ENCODE measurements at regions not wholly inside any gene's neighbourhood (a gene's known extent, or its start where the extent isn't known, plus 50 kb on each side); places are given as distances from the start of the nearest gene placed in this dataset.

DNA sequence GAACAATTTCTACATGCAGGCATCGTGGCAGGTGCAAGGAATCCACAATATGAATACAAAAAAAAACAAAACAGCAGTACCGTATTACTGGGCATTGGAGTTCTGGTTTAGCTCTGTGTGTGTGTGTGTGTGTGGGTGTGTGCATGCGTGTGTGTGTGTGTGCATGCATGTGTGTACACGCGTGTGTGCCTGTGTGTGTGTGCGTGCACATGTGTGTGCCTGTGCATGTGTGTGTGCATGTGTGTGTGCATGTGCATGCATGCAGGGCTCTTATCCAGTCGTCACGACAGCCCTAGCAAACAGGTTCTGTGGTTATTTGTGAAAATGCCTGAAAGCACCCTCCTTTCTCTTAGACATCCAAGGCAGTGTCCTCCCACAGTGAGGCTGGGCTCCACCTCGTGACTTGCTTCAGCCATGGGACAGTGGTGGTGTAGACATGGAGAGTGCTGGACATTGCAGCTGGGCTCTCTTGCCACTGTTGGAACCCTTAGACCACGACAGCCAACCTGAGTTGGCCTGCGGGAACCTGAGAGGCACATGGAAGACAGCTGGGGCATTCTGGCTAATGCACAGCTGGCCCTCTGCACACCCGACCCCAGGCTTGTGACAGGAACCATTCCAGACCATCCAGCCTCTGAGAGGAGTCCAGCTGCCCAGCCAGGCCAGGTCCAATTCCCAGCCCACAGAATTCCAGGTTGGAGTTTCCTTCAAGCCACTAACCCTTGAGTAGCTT lies 173.4 kb upstream of the SHH start:
- Histone ChIP-seq H4K20me1 (ENCODE audit: control insufficient read depth, extremely low read depth, insufficient read depth, low read length) (no peaks in the 10 kb centered on the region), H3K4me3 (replicated peaks in 1 of 4; ENCODE audit: control extremely low read depth in 1 of 4, insufficient read depth in 1 of 4, low read depth in 3 of 4, low read length in 4 of 4) (no peak overlapping the region), H3K4me2 (ENCODE audit: extremely low read depth, insufficient read depth, low read length) (no peak overlapping the region), H3K4me1 (ENCODE audit: control insufficient read depth, extremely low read depth, insufficient read depth, low read length) (no peaks in the 10 kb centered on the region), H3K36me3 (ENCODE audit: control insufficient read depth, insufficient read depth, low read length) (no peaks in the 10 kb centered on the region), H3K27me3 (ENCODE audit: control insufficient read depth, insufficient read depth, low read length) (no peaks in the 10 kb centered on the region), H3K9ac (ENCODE audit: insufficient read depth, low read length) (no peak overlapping the region), H3K79me2 (ENCODE audit: control insufficient read depth, insufficient read depth, low read length) (no peaks in the 10 kb centered on the region), H2AFZ (ENCODE audit: low read length) (no peak overlapping the region), H3K9me3 (ENCODE audit: control insufficient read depth, insufficient read depth, low read depth, low read length) (no peaks in the 10 kb centered on the region), H3K27ac (ENCODE audit: insufficient read depth, low read length) (no peak overlapping the region)
- TF ChIP-seq EZH2 (IDR thresholded peaks at IDR 0.05; ENCODE audit: low read length, missing control alignments), result no peak
- TF ChIP-seq, protein P1, sequence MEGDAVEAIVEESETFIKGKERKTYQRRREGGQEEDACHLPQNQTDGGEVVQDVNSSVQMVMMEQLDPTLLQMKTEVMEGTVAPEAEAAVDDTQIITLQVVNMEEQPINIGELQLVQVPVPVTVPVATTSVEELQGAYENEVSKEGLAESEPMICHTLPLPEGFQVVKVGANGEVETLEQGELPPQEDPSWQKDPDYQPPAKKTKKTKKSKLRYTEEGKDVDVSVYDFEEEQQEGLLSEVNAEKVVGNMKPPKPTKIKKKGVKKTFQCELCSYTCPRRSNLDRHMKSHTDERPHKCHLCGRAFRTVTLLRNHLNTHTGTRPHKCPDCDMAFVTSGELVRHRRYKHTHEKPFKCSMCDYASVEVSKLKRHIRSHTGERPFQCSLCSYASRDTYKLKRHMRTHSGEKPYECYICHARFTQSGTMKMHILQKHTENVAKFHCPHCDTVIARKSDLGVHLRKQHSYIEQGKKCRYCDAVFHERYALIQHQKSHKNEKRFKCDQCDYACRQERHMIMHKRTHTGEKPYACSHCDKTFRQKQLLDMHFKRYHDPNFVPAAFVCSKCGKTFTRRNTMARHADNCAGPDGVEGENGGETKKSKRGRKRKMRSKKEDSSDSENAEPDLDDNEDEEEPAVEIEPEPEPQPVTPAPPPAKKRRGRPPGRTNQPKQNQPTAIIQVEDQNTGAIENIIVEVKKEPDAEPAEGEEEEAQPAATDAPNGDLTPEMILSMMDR (conservative IDR thresholded peaks at IDR 0.05 in 1 of 2, IDR thresholded peaks at IDR 0.05 in 1 of 2; ENCODE audit: low read depth in 1 of 2, low read length in 2 of 2), result no peak
- no peak for DNase-seq (ENCODE audit: low read depth in 2 of 2)

DNA sequence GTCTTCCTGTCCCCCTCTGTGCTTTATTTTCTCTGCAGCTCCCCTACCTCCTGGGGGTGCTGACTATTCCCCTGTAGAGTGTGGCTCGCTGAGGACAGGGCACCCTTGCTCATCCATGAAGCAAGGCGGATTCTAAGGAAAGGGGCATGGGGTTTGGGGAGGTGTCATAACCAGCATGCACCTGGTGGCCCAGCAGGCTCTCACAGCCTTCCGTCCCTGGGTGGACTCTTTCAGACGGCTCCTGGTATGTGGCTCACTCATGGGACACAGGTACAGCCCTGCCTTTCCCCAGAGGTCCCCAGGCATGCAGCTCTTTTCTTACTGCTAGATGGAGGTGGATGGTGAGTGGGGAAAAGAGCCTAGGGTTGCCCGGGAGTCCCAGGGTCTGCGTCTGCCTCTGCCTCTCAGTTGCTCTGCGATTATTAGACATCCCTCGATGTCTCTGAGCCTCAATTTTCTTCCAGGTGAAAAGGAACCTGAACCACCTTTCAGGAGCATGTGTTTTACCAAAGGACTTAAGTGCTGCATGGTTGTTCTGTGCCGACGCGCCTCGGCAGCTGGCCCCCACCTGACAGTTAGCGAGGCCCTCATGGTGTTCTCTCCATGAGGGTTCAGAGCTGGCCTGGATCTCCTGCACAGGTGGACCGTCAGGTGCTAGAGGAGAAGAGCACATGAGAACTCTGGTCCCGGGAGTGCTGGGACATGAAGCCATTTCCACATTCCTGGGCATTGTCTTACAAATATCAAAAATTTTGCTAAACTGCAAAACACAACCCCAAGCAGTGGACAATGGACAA lies 172.5 kb upstream of the SHH start:
- H2AFZ ChIP-seq (ENCODE audit: low read length), result no peak overlapping the region
- H3K9ac ChIP-seq (ENCODE audit: insufficient read depth, low read length), result no peak overlapping the region
- no peak for DNase-seq (ENCODE audit: low read depth in 2 of 2)
- no peaks in the 10 kb centered on the region for H4K20me1 ChIP-seq (ENCODE audit: control insufficient read depth, extremely low read depth, insufficient read depth, low read length)
- no peaks in the 10 kb centered on the region for H3K36me3 ChIP-seq (ENCODE audit: control insufficient read depth, insufficient read depth, low read length)
- H3K27me3 ChIP-seq (ENCODE audit: control insufficient read depth, insufficient read depth, low read length), result no peaks in the 10 kb centered on the region
- H3K27ac ChIP-seq (ENCODE audit: insufficient read depth, low read length), result no peak overlapping the region
- H3K4me2 ChIP-seq (ENCODE audit: extremely low read depth, insufficient read depth, low read length), result no peak overlapping the region
- H3K9me3 ChIP-seq (ENCODE audit: control insufficient read depth, insufficient read depth, low read depth, low read length), result no peaks in the 10 kb centered on the region
- H3K79me2 ChIP-seq (ENCODE audit: control insufficient read depth, insufficient read depth, low read length), result no peaks in the 10 kb centered on the region
- H3K4me1 ChIP-seq (ENCODE audit: control insufficient read depth, extremely low read depth, insufficient read depth, low read length), result no peaks in the 10 kb centered on the region
- H3K4me3 ChIP-seq (replicated peaks in 1 of 4; ENCODE audit: control extremely low read depth in 1 of 4, insufficient read depth in 1 of 4, low read depth in 3 of 4, low read length in 4 of 4), result no peak overlapping the region
- TF ChIP-seq, protein P1 (conservative IDR thresholded peaks at IDR 0.05 in 1 of 2, IDR thresholded peaks at IDR 0.05 in 1 of 2; ENCODE audit: low read depth in 1 of 2, low read length in 2 of 2), result no peak
- no peak for TF ChIP-seq EZH2 (IDR thresholded peaks at IDR 0.05; ENCODE audit: low read length, missing control alignments)

DNA sequence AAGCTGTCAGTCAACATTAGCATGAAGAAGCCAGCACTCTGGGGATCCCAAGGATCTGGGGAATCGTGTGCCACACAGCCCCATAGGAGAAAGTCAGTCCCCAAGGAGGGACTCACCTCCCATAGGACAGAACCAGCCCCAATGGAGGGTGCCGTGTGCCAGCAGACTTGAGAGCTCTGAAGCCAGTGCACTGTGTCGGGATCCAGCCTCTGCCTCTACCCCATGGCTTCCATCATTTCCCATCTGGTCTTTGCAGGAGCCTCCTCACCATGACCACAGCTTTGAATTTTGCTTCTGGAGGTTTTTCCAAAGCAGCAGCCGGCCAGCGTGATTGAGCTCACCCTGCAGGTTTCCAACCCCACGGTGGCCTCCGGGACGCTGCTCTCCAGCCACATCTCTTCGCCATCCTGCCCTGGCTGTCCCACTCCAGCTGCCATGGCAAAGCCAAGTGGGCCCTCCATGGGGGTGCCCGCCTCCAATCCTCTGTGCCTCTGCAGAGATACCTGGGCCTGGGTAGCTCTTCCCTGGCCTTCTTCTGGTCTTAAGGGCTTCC lies 171.8 kb upstream of the SHH start:
- Histone ChIP-seq H4K20me1 (ENCODE audit: control insufficient read depth, extremely low read depth, insufficient read depth, low read length) (no peaks in the 10 kb centered on the region), H3K4me2 (ENCODE audit: extremely low read depth, insufficient read depth, low read length) (no peak overlapping the region), H3K27ac (ENCODE audit: insufficient read depth, low read length) (no peak overlapping the region), H3K4me1 (ENCODE audit: control insufficient read depth, extremely low read depth, insufficient read depth, low read length) (no peaks in the 10 kb centered on the region), H3K27me3 (ENCODE audit: control insufficient read depth, insufficient read depth, low read length) (no peaks in the 10 kb centered on the region), H3K9me3 (ENCODE audit: control insufficient read depth, insufficient read depth, low read depth, low read length) (no peaks in the 10 kb centered on the region), H3K9ac (ENCODE audit: insufficient read depth, low read length) (no peak overlapping the region), H2AFZ (ENCODE audit: low read length) (no peak overlapping the region), H3K36me3 (ENCODE audit: control insufficient read depth, insufficient read depth, low read length) (no peaks in the 10 kb centered on the region), H3K79me2 (ENCODE audit: control insufficient read depth, insufficient read depth, low read length) (no peaks in the 10 kb centered on the region), H3K4me3 (replicated peaks in 1 of 4; ENCODE audit: control extremely low read depth in 1 of 4, insufficient read depth in 1 of 4, low read depth in 3 of 4, low read length in 4 of 4) (no peak overlapping the region)
- TF ChIP-seq, protein P1 (conservative IDR thresholded peaks at IDR 0.05 in 1 of 2, IDR thresholded peaks at IDR 0.05 in 1 of 2; ENCODE audit: low read depth in 1 of 2, low read length in 2 of 2), result no peak
- TF ChIP-seq EZH2 (IDR thresholded peaks at IDR 0.05; ENCODE audit: low read length, missing control alignments), result no peak
- no peak for DNase-seq (ENCODE audit: low read depth in 2 of 2)
